Panc1 (cell line): ENCODE measurements at regions not wholly inside any gene's neighbourhood (a gene's known extent, or its start where the extent isn't known, plus 50 kb on each side); places are given as distances from the start of the nearest gene placed in this dataset.

Source experiments
- ATAC-seq: fragments of 200-7000 bp; cut with Tn5 transposase; 2 replicates; pipeline ENCODE4 v1.9.1; 2020; ENCODE audit warnings: mild to moderate bottlenecking, moderate library complexity
- BruUV-seq: library from RNA; stranded (reverse); fragments of 400-500 nt; replicated peaks from 2 replicates; lab custom pipeline; 2021; lab: Mats Ljungman, UMichigan
- CTCF ChIA-PET: fragments of 300-600 bp; sonication (Branson Sonifier 250); formaldehyde crosslinking; loops from one replicate; lab custom pipeline; 2022; ENCODE audit warnings: antibody characterized with exemption; lab: Charles Lee
- POLR2A ChIA-PET: fragments of 300-600 bp; sonication (Branson Sonifier 250); formaldehyde crosslinking; loops from one replicate; lab custom pipeline; 2022; ENCODE audit warnings: antibody characterized with exemption; lab: Charles Lee
- DNase-seq: peaks from one replicate; pipeline ENCODE4 v3.0.0-alpha.2; 2010; ENCODE audit warnings: low read depth, low spot score
- H3K27ac ChIP-seq: 2 replicates; pipeline ENCODE4 v1.5.1; 2011; ENCODE audit warnings: mild to moderate bottlenecking, low read length, inconsistent platforms
- H3K27me3 ChIP-seq: fragments of 200-500 bp; sonication (Bioruptor generic); 2 replicates; pipeline ENCODE4 v1.6.0; 2014; ENCODE audit warnings: low read length, inconsistent platforms; ENCODE audit not compliant: control insufficient read depth, insufficient read depth
- H3K36me3 ChIP-seq: fragments of 200-500 bp; sonication (Bioruptor generic); 2 replicates; pipeline ENCODE4 v1.5.1; 2014; ENCODE audit warnings: inconsistent platforms, mild to moderate bottlenecking, low read length, moderate library complexity; ENCODE audit not compliant: control insufficient read depth, insufficient read depth
- H3K4me1 ChIP-seq: 2 replicates; pipeline ENCODE4 v1.5.1; 2011; ENCODE audit warnings: inconsistent platforms, mild to moderate bottlenecking, low read length, moderate library complexity; ENCODE audit not compliant: control insufficient read depth, insufficient read depth
- H3K4me3 ChIP-seq, 2 experiments: 2 replicates each; pipeline ENCODE4 v1.5.1; 2011 to 2012; ENCODE audit warnings: low read depth in 2 of 2, low read length in 2 of 2, mild to moderate bottlenecking in 2 of 2, inconsistent platforms in 1 of 2, moderate library complexity in 1 of 2
- H3K9me3 ChIP-seq: fragments of 200-500 bp; sonication (Bioruptor generic); 2 replicates; pipeline ENCODE4 v1.5.1; 2014; ENCODE audit warnings: low read depth, mild to moderate bottlenecking, inconsistent platforms, low read length, moderate library complexity; ENCODE audit not compliant: control insufficient read depth, insufficient read depth
- POLR2AphosphoS5 ChIP-seq: IDR thresholded peaks from 2 replicates; pipeline ENCODE4 v1.6.1; 2012; ENCODE audit warnings: mild to moderate bottlenecking, low read depth, low read length, moderate library complexity
- SIN3A ChIP-seq: IDR thresholded peaks from 2 replicates; pipeline ENCODE4 v1.6.1; 2012; ENCODE audit warnings: low read depth, mild to moderate bottlenecking, low read length, moderate library complexity, borderline replicate concordance; ENCODE audit not compliant: insufficient read depth
- TCF7L2 ChIP-seq: IDR thresholded peaks from 2 replicates; pipeline ENCODE4 v1.6.1; 2011; ENCODE audit warnings: mild to moderate bottlenecking, low read depth, low read length, inconsistent platforms
- in situ Hi-C: cut with HindIII; loops from 2 replicates; pipeline ENCODE4 v1.10.0; 2016; ENCODE audit warnings: low sequenced_read_pairs, low pct_unique_long_range_greater_than_20kb
- intact Hi-C: fragments of 100-400 bp; cut with micrococcal nuclease; formaldehyde crosslinking; loops from one replicate; pipeline ENCODE4 v1.10.0; 2022; ENCODE audit not compliant: unreplicated experiment
- TF ChIP-seq, protein P1 (sequence below): fragments of 450-650 bp; IDR thresholded peaks from 2 replicates; pipeline ENCODE4 v1.5.1; 2017; ENCODE audit warnings: mild to moderate bottlenecking
- TF ChIP-seq, protein P2 (sequence below), 2 experiments: IDR thresholded peaks; 2 replicates each; pipeline ENCODE4 v1.6.1; 2011 to 2012; ENCODE audit warnings: low read depth in 2 of 2, control low read depth in 1 of 2, low read length in 1 of 2, mild to moderate bottlenecking in 1 of 2, moderate library complexity in 1 of 2; ENCODE audit not compliant: insufficient read depth in 1 of 2

DNA sequence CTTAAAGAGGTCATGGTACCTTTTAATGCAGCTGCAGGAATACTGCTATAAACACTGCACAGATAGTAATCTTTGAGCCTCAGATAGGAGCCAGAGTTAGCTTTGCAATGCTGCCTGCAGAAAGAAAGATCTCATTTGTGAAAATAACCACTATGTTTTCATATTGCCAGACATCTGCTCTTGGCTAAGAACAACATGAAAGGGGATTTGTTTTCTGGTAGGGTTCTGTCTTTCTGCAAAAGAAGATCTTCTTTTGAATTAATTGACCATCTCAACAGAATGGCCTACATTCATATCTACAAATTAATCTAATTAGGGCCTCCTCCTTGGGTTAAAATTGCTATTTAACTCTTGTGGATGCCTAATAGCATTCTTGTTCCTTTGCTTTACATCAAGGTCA is 177.6 kb upstream of the DPYD start:
- DNase-seq (no peak), ATAC-seq (no peak; the same call in 1 of the 2 replicates)
- peaks cover 7% of the 10 kb centered on the region for H3K4me1 ChIP-seq
- no peak for TF ChIP-seq POLR2AphosphoS5
- TF ChIP-seq TCF7L2, result peak; percentile 44; the same call in 1 of the 2 replicates
- H3K27ac ChIP-seq, result no peak overlapping the region
- no peaks in the 10 kb centered on the region for H3K9me3 ChIP-seq
- POLR2A ChIA-PET, result interaction anchor here (0.6 kb wide), 1 partner anchor 18 kb away, joined by 14 read pairs; no protein-coding TSS in a partner anchor
- intact Hi-C loops, result no loop called here
- H3K27me3 ChIP-seq, result no peaks in the 10 kb centered on the region
- CTCF ChIA-PET, result no interaction called here
- in situ Hi-C loops, result no loop called here
- H3K4me3 ChIP-seq, result no peak overlapping the region
- H3K36me3 ChIP-seq, result no peaks in the 10 kb centered on the region
- BruUV-seq, result no TSS peak

DNA sequence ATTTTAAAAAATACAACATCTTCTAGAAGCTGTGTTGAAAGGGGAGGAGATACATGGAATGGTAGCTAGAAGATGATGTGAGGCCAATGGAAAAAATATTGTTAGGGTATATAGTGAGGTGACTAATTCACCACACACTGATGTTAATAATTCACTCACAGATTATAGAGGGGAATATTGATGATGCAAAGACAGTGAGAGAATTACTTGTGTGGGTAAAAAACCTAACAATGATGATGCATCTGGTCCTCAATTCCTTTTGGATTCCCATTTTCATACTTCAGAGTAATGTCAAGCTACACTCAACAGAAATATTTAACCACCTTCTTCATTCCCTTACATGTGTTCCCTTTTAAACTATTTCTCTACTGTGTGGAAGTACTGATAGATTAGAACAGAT is 169.5 kb upstream of the DPYD start:
- Histone ChIP-seq H3K4me1 (peaks cover 11% of the 10 kb centered on the region), H3K27ac (no peak overlapping the region; the same call in 1 of the 2 replicates), H3K9me3 (peaks cover 4% of the 10 kb centered on the region; the same call in 1 of the 2 replicates), H3K4me3 (no peak overlapping the region), H3K36me3 (no peaks in the 10 kb centered on the region), H3K27me3 (no peaks in the 10 kb centered on the region)
- ChIA-PET POLR2A (no interaction called here), CTCF (no interaction called here)
- BruUV-seq, result no TSS peak
- intact Hi-C loops (no loop called here), in situ Hi-C loops (no loop called here)
- no peak for DNase-seq
- ATAC-seq, result no peak
- no peak for TF ChIP-seq SIN3A
- TF ChIP-seq, protein P1, sequence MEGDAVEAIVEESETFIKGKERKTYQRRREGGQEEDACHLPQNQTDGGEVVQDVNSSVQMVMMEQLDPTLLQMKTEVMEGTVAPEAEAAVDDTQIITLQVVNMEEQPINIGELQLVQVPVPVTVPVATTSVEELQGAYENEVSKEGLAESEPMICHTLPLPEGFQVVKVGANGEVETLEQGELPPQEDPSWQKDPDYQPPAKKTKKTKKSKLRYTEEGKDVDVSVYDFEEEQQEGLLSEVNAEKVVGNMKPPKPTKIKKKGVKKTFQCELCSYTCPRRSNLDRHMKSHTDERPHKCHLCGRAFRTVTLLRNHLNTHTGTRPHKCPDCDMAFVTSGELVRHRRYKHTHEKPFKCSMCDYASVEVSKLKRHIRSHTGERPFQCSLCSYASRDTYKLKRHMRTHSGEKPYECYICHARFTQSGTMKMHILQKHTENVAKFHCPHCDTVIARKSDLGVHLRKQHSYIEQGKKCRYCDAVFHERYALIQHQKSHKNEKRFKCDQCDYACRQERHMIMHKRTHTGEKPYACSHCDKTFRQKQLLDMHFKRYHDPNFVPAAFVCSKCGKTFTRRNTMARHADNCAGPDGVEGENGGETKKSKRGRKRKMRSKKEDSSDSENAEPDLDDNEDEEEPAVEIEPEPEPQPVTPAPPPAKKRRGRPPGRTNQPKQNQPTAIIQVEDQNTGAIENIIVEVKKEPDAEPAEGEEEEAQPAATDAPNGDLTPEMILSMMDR, result no peak
- TF ChIP-seq, protein P2, sequence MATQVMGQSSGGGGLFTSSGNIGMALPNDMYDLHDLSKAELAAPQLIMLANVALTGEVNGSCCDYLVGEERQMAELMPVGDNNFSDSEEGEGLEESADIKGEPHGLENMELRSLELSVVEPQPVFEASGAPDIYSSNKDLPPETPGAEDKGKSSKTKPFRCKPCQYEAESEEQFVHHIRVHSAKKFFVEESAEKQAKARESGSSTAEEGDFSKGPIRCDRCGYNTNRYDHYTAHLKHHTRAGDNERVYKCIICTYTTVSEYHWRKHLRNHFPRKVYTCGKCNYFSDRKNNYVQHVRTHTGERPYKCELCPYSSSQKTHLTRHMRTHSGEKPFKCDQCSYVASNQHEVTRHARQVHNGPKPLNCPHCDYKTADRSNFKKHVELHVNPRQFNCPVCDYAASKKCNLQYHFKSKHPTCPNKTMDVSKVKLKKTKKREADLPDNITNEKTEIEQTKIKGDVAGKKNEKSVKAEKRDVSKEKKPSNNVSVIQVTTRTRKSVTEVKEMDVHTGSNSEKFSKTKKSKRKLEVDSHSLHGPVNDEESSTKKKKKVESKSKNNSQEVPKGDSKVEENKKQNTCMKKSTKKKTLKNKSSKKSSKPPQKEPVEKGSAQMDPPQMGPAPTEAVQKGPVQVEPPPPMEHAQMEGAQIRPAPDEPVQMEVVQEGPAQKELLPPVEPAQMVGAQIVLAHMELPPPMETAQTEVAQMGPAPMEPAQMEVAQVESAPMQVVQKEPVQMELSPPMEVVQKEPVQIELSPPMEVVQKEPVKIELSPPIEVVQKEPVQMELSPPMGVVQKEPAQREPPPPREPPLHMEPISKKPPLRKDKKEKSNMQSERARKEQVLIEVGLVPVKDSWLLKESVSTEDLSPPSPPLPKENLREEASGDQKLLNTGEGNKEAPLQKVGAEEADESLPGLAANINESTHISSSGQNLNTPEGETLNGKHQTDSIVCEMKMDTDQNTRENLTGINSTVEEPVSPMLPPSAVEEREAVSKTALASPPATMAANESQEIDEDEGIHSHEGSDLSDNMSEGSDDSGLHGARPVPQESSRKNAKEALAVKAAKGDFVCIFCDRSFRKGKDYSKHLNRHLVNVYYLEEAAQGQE (IDR thresholded peaks at IDR 0.05; ENCODE audit: insufficient read depth in 1 of 2, low read depth in 2 of 2, low read length in 1 of 2), result no peak
- TF ChIP-seq TCF7L2, result no peak
- TF ChIP-seq POLR2AphosphoS5, result no peak

DNA sequence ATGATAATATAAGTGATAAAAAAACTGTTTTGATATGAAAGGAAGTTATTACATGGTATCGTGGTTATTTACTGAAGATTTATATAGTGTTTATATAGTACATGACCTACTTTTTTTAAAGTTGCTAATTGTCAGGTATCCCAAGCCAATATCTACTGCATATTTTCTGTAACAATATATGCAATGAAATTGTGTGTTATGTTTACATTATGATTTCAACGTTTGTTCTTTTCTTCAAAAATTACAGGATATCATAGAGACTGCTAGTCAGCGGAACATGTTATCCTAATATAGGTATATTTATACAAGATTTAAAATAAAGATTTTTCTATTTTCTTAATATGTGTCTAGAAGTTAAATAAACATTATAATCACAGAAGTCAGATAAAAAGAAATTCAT is 167.5 kb upstream of the DPYD start:
- Histone ChIP-seq H3K4me3 (no peak overlapping the region), H3K4me1 (peaks cover 11% of the 10 kb centered on the region), H3K9me3 (peaks cover 6% of the 10 kb centered on the region; the same call in 1 of the 2 replicates), H3K27me3 (no peaks in the 10 kb centered on the region), H3K36me3 (no peaks in the 10 kb centered on the region), H3K27ac (peak overlapping the region; percentile 89; the same call in 1 of the 2 replicates)
- no peak for DNase-seq
- TF ChIP-seq, protein P2 (IDR thresholded peaks at IDR 0.05; ENCODE audit: insufficient read depth in 1 of 2, low read depth in 2 of 2, low read length in 1 of 2), result no peak
- TF ChIP-seq TCF7L2 (no peak), SIN3A (no peak), POLR2AphosphoS5 (no peak)
- TF ChIP-seq, protein P1, result no peak
- ATAC-seq, result no peak
- intact Hi-C loops (no loop called here), in situ Hi-C loops (no loop called here)
- no TSS peak for BruUV-seq
- CTCF ChIA-PET, result no interaction called here
- POLR2A ChIA-PET, result no interaction called here
